ENCODE measurements at regions not wholly inside any gene's neighbourhood (a gene's known extent, or its start where the extent isn't known, plus 50 kb on each side); places are given as distances from the start of the nearest gene placed in this dataset.

DNA sequence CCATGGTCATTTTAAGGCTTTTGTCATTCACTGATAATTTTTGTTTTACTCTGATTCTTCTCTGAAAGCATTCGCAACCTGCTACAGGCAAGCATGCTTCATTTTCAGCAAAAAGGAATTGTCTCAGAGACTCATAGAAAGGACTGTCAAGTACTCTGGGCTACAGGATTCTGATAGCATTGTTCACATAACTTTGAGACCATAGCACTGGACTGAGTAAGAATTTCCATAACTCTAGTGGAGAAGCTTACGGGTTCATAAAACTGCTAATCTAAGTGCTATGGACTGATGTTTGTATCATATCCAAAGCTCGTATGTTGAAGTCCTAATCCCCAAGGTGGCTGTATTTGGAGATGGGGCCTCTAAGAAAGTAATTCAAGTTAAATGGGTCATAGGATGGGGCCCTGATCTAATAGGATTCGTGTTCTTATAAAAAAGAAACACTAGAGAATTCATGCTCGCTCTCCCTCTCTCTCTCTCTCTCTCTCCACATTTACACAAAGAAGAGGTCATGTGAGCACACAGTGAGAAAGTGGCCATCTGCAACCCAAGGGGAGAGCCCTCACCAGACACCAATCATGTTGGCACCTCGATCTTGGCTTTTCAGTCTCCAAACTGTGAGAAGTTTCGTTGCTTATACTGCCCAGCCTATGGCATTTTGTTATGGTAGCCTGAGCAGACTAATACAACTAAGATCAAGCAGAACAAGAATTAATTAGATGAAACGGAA lies 60.4 kb downstream of the CRYGS start:
- peak overlapping the region in 1 of 3 experiments; percentile 3; a peak in 1 of 7 replicates for H3K27ac Mint-ChIP-seq
- H3K56ac ChIP-seq (ENCODE audit: insufficient read length, low read depth, low read length): no peak overlapping the region
- H4K8ac ChIP-seq (replicated peaks; ENCODE audit: insufficient read length, low read depth, low read length): no peak overlapping the region
- no peaks in the 10 kb centered on the region for H4K20me1 ChIP-seq (ENCODE audit: control insufficient read depth, insufficient read depth, insufficient read length)
- H3K4me1 Mint-ChIP-seq: peaks cover 4 to 8% of the 10 kb centered on the region in 2 experiments; a peak in 3 of 4 replicates
- no peak overlapping the region for H3K27ac ChIP-seq (ENCODE audit: insufficient read length, low read depth, low read length)
- H3K9ac ChIP-seq (ENCODE audit: extremely low read depth, insufficient read length, low read length): no peak overlapping the region
- no peak overlapping the region for H2BK15ac ChIP-seq (ENCODE audit: low read depth, low read length)
- no peak for DNase-seq
- no peak overlapping the region for H3K4me3 Mint-ChIP-seq
- H2BK20ac ChIP-seq (ENCODE audit: low read depth, low read length, poor library complexity, severe bottlenecking): no peak overlapping the region
- peaks cover under 1% of the 10 kb centered on the region; the same call in 1 of the 2 replicates for H3K27me3 Mint-ChIP-seq (ENCODE audit: low read depth)
- no CpG with 5 or more reads among the region's 8 CpGs for WGBS (ENCODE audit: extremely low coverage, insufficient read length, low lambda C conversion rate)
- H2AFZ ChIP-seq (ENCODE audit: low read length): no peak overlapping the region
- no peak overlapping the region for H2BK120ac ChIP-seq (ENCODE audit: low read depth, low read length, poor library complexity, severe bottlenecking)
- TF ChIP-seq, protein P1, sequence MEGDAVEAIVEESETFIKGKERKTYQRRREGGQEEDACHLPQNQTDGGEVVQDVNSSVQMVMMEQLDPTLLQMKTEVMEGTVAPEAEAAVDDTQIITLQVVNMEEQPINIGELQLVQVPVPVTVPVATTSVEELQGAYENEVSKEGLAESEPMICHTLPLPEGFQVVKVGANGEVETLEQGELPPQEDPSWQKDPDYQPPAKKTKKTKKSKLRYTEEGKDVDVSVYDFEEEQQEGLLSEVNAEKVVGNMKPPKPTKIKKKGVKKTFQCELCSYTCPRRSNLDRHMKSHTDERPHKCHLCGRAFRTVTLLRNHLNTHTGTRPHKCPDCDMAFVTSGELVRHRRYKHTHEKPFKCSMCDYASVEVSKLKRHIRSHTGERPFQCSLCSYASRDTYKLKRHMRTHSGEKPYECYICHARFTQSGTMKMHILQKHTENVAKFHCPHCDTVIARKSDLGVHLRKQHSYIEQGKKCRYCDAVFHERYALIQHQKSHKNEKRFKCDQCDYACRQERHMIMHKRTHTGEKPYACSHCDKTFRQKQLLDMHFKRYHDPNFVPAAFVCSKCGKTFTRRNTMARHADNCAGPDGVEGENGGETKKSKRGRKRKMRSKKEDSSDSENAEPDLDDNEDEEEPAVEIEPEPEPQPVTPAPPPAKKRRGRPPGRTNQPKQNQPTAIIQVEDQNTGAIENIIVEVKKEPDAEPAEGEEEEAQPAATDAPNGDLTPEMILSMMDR (conservative IDR thresholded peaks at IDR 0.05): no peak
- H3K9me3 Mint-ChIP-seq: no peaks in the 10 kb centered on the region; a peak in 1 of 5 replicates
- H4K91ac ChIP-seq (ENCODE audit: insufficient read length, low read depth, low read length): no peak overlapping the region
- no peaks in the 10 kb centered on the region for H3K23me2 ChIP-seq (ENCODE audit: insufficient read length, low read depth, low read length, poor library complexity, severe bottlenecking)
- H3K4me2 ChIP-seq (ENCODE audit: insufficient read depth, insufficient read length, low read length): no peak overlapping the region
- H2AK5ac ChIP-seq (ENCODE audit: insufficient read length, low read length): no peak overlapping the region
- H3K14ac ChIP-seq (ENCODE audit: insufficient read depth, low read length): no peak overlapping the region
- H3K18ac ChIP-seq (ENCODE audit: insufficient read length, low read depth, low read length): no peak overlapping the region
- no peak overlapping the region for H2BK12ac ChIP-seq (ENCODE audit: insufficient read length, low read depth, low read length)
- H3K36me3 Mint-ChIP-seq (ENCODE audit: insufficient read depth in 1 of 3, low read depth in 3 of 3): no peaks in the 10 kb centered on the region
- no peaks in the 10 kb centered on the region for H3K4me1 ChIP-seq (ENCODE audit: insufficient read depth, low read length)
- no peak overlapping the region for H4K5ac ChIP-seq (ENCODE audit: insufficient read length, low read depth, low read length)
- H3K79me1 ChIP-seq (ENCODE audit: insufficient read depth, low read depth, low read length, poor library complexity, severe bottlenecking): no peaks in the 10 kb centered on the region
- no peak overlapping the region for H2BK5ac ChIP-seq (ENCODE audit: insufficient read length, low read length)
- H3K79me2 ChIP-seq (ENCODE audit: insufficient read depth, low read length): no peaks in the 10 kb centered on the region
- H3K23ac ChIP-seq (ENCODE audit: insufficient read length, low read depth, low read length): no peak overlapping the region
- H3K9me3 ChIP-seq (ENCODE audit: control insufficient read depth, low read depth, low read length): no peaks in the 10 kb centered on the region
- H3K4ac ChIP-seq (ENCODE audit: low read depth, low read length): no peak overlapping the region
- no peak overlapping the region for H3T11ph ChIP-seq (ENCODE audit: low read length)
- no peaks in the 10 kb centered on the region for H3K27me3 ChIP-seq (ENCODE audit: insufficient read depth, low read length)

Measured in H9 (cell line).